AML-193 (cell line): ENCODE measurements at regions not wholly inside any gene's neighbourhood (a gene's known extent, or its start where the extent isn't known, plus 50 kb on each side); places are given as distances from the start of the nearest gene placed in this dataset.

Experiments
- DNase-seq, 2 experiments: peaks; one replicate each; lab custom pipeline; 2025; lab: John Stamatoyannopoulos, UW

GRCh38 chr2:217689053-217689452 lies 313.7 kb downstream of the TNS1 start:
- no peak for DNase-seq

GRCh38 chr2:217688494-217688893 lies 314.3 kb downstream of the TNS1 start:
- no peak for DNase-seq

GRCh38 chr2:217687771-217688170 lies 315.0 kb downstream of the TNS1 start:
- DNase-seq = no peak

DNA sequence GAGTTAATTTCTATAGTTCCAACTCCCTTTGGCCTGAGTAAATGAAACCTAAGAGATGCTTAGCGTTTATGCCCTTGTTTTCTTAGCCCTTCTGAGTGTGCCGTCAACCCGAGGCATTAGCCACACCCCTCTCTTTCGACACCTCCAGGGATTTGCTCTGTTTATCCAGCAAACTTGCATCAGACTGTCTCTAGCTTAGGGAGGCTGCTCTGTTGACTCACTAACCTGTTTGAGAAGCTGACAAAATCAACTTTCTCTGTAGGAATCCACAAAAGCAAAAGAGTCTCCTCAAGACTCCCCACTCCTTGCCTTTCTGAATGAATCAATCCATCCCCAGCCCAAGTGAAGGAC lies 317.6 kb downstream of the TNS1 start:
- DNase-seq = no peak

DNA sequence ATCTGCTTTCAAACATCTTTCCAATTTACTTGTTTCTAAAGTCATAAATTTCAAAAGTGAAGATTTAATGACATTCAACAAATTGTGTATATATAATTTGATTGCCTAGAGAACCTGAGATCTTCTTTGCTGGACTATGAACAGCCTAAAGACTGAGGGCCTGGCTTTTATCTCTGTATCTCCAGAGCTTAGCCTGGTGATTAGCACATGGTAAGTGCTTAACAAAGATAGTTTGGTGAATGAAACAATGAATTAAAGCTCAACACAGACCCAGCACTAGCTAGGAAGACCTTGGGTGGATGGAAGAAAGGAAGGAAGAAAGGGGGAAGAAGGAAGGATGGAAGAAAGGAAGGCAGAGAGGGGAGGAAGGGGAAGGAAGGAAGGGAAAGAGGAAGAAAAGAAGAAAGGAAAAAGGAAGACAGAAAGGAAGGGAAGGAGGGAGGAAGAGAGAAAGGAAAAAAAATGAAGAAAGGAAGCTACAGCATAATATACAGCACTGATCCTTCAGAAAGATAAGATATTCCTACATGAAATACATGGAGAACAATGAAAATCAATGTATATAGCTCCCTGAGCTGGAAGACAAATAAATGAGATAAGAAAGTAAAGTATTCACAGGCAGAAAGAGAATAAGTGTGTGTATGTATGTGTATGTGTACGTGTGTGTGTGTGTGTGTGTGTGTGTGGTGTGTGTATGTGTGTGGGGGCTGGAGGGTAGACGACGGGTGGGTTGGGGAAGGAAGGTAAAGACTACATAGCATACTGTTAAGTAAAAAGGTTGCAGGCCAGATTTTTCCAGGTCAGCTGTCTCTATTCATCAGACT lies 318.2 kb downstream of the TNS1 start:
- DNase-seq = no peak

DNA sequence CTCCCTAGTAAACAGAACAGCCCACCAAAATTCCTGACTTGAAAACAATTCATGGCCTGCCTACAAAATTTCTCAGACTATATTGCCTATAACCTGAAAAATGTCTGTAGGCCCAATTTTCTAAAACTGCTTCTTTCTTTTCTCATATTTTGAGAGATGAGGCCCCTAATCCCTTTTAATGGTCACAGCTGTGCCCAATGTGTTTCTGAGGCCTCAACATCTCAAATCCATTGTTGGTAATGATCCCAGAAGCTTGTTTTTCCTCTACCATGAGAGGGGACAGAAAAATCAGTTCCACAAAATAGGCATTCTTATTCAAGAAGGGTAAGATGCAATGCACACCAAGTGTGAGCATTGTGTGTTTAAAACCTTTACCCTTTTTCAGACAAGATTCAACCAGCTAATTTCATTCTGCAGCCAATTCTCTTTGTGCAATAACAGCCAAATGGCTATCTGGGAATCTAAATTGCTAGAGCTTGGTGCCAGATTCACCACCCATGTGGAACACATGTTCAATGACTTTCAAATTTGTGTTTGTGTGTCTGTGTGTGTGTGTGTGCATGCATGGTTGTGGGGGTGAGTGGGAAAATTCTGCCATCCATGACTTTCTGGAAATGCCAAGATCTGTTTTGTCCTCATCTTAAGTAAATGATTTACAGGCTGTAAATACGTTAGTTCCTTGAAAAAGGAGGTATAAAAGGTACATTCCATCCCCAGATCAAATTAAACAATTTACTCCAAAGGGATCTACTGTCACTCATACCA lies 319.5 kb downstream of the TNS1 start:
- no peak for DNase-seq

DNA sequence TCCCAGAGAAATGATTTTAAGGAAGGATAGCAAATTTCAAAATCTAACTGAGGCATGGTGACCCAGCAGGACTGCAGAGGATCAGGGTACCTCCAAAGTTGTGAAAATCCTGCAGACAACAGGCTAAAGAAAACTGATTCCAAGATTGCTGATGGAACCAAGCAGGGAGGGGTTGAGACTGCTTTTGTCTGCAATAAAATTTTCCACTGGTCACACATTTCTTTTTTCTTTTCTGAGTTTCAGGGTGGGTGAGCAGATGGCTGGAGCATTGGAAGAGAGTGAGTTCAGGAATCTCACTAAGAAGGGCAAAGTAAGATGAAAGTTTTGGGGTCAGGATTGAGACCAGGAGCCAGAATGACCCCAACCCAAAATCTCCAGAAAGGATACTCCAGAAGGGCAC lies 321.0 kb downstream of the TNS1 start:
- no peak for DNase-seq

DNA sequence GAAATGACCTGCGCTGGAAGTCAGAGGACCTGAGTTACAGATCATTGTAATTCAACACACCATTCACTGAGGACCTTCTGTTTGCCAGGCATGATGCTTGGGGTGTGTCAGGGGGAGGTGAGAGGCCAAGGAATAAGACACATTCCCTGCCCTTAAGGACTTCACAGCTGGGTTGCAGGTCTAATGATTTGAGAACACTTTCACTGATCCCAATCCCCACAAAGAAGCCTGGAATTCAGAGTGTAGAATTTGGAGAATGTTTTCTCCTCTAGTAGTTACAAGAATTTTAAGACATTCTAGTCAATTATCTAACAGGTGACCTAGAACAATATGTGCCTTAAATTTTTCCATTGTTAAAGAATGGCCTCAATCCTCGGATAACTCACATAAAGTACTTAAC lies 322.4 kb downstream of the TNS1 start:
- no peak for DNase-seq

GRCh38 chr2:217673627-217674026 lies 329.2 kb downstream of the TNS1 start:
- DNase-seq = no peak

- DNase-seq = no peak
These were observed 330.3 kb downstream of the TNS1 start for GRCh38 chr2:217672472-217672871.

DNA sequence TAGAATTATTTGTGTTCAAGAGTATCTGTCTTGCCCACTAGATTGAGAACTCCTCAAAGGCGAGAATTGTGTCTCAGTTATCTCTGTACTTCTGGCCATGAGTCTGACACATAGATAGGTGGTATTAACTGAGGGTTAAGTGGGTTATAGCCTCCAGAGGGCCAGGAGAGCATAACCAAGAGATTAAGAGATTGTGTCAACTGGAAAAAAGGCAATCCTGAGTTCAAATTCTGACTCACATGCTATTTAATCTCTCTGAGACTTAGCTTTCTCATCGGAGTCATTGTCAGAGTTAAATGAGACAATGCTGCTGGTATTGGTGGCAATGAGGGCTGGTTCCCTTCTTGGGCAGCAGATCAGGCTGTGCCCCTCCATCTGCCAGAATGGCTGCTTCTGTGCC lies 330.9 kb downstream of the TNS1 start:
- no peak for DNase-seq

GRCh38 chr2:217671075-217671474 lies 331.7 kb downstream of the TNS1 start:
- no peak for DNase-seq

GRCh38 chr2:217669831-217670230 lies 333.0 kb downstream of the TNS1 start:
- no peak for DNase-seq

- no peak for DNase-seq
These were observed 335.3 kb downstream of the TNS1 start for GRCh38 chr2:217667512-217667911.

GRCh38 chr2:217667035-217667434 lies 335.8 kb downstream of the TNS1 start:
- DNase-seq = no peak

GRCh38 chr2:217666338-217666737 lies 336.5 kb downstream of the TNS1 start:
- DNase-seq = no peak

GRCh38 chr2:217664761-217665160 lies 338.0 kb downstream of the TNS1 start:
- no peak for DNase-seq

DNA sequence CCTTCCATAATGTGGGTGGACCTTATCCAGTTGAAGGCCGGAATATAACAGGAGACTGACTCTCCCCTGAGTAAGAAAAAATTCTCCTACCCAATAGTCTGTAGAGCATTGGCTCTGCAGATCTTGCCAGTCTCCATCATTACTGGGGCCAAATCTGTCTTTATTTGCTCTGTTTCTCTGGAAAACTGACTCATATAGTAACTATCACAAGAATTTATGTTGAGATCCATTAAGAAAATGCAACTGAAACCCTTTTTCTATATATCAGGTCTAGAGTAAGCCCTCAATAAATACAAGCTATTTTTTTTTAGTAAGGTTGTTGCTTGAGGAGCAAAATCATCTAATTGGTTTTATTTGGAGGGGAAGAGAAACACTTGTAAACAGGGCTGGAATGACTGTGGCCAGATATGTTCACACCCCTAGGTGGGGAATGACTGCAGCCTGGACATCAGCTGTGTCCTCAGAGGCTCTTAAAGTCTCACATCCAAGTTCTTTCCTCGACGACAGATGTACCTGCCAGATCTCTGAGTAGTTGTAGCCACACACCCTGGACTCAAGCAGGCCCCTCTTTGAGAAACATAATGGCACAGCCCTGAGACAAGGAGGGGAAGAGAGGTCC lies 339.7 kb downstream of the TNS1 start:
- no peak for DNase-seq

DNA sequence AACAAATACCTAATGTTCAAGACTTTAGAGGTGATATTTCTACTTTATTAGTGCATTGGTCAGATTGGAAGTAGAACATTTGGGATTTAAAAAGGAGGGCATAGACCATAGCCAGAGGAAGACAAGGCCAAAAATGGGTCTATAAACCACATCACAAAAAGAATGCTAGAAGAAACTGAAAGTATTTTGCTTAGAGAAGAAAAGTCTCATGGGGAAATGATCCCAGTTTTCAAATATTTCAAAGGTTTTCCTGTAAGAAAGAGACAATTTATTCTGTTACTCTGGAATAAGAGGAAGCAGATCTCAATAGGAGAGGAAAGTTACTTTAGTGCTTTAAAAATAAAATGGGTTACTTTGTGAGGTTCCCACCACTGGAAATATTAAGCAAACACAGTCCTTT lies 341.4 kb downstream of the TNS1 start:
- no peak for DNase-seq

DNA sequence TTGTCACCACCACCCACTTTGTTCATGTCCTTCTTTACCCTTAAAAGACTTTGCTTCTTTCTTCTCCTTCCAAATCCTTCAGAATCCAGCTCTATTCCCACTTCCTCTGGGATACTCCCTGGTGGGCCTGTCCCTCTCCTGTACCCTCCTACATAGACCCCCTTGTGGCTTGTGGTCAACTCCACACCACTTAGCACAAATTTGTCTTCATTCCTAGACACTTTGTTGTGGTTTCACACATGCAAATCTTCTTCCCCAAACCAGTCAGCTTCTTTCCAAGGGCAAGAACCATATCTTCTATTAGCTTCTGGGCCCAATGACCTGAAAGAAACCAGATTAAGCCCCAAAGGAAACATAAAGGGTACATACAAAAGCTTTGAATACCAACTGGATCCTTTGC lies 342.4 kb downstream of the TNS1 start:
- DNase-seq = no peak

DNA sequence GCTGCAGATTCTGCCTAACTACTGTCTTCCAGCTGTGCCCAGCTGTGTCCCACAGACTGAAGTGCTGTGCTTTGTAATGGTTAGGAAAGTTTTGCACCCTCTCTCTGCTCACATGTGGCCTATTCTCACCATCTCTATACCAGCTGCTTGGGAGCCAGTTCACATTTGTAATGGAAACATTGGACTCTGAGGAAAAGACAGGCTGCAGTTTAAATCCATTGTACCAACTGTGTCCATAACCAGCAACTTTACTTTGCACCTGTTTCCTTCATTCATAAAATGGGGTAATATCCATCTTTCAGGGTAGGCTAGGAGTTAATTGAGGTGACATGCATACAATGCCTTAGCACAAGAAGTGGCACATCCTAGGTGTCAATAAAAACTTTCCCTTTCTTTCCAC lies 344.0 kb downstream of the TNS1 start:
- no peak for DNase-seq

DNA sequence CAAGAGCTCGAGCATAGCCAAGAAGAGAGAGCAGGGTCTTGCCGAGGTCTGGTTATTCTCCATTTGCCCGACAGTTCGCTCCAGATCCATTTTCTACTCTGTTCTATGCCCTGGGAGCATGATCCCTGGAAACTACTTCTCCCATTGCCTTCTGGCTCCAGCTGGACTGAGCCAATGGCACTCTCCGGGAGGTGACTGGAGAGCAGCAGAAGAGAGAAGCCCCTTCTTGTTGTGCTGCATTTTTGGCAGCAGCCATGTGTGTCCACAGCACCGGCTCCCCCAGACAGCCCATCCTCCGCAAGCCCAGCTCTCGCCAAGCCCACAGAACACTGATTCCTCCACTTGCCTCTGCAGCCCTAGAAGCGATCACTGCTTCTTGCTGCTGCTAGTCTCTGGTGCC lies 345.5 kb downstream of the TNS1 start:
- no peak for DNase-seq

GRCh38 chr2:217656316-217656715 lies 346.5 kb downstream of the TNS1 start:
- DNase-seq = no peak
